GM12892 (cell line): ENCODE measurements at regions not wholly inside any gene's neighbourhood (a gene's known extent, or its start where the extent isn't known, plus 50 kb on each side); places are given as distances from the start of the nearest gene placed in this dataset.

Experiments
- POLR2A ChIP-seq: IDR thresholded peaks from 2 replicates; pipeline ENCODE4 v1.6.1; 2011; ENCODE audit warnings: low read depth, low read length, control low read depth
- TAF1 ChIP-seq: IDR thresholded peaks from 2 replicates; pipeline ENCODE4 v1.6.1; 2011; ENCODE audit warnings: low read depth, mild to moderate bottlenecking, control low read depth, low read length, borderline replicate concordance

DNA sequence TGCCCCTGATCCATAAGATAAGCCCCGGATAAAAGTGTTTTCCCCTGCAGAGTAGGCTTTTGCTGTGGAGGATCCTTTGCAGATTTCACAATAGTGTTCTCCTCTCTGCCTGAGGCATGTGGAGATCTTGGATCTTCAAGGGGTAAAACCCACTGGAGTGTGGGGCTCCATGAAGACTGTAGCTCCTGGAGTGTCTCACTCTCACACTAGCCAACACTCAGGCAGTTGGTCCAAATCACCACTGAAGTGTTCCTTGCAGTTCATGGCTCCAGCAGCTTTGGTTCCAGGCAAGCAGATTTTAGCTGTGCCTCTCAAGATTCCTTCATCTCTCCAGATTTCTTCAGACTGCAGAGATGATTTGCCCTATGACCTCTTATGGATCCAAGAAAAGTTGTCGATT, 665.3 kb downstream of the TNS3 start:
- TF ChIP-seq TAF1 (no peak), POLR2A (no peak)
